Omental fat pad (tissue), 3 donors: ENCODE measurements at regions not wholly inside any gene's neighbourhood (a gene's known extent, or its start where the extent isn't known, plus 50 kb on each side); places are given as distances from the start of the nearest gene placed in this dataset.
A peak's percentile ranks its signal among the peaks of the same experiment; 100 is the strongest.
"Not testable (repeated sequence)": the region's sequence is repeated elsewhere in the genome, so short reads cannot be mapped to it uniquely, and the experiment has no call there.

ENCODE experiments used
- ATAC-seq: fragments of 150-250 bp; one replicate; pipeline ENCODE4 v1.9.1; 2016; ENCODE audit warnings: mild to moderate bottlenecking, moderate library complexity; ENCODE audit not compliant: low FRiP score
- DNase-seq: peaks from one replicate; pipeline ENCODE4 v3.0.0-alpha.2; 2019; ENCODE audit warnings: low spot score
- TF ChIP-seq, protein P1 (sequence below), 3 donors: fragments of 450-650 bp; IDR thresholded peaks; one replicate each; pipeline ENCODE4 v1.5.1; 2016 to 2017; ENCODE audit warnings: antibody characterized with exemption in 3 of 3, mild to moderate bottlenecking in 3 of 3, moderate library complexity in 2 of 3

GRCh38 chr11:69912161-69912910, 93.1 kb upstream of the FGF3 start:
- no peak for ATAC-seq
- TF ChIP-seq, protein P1, sequence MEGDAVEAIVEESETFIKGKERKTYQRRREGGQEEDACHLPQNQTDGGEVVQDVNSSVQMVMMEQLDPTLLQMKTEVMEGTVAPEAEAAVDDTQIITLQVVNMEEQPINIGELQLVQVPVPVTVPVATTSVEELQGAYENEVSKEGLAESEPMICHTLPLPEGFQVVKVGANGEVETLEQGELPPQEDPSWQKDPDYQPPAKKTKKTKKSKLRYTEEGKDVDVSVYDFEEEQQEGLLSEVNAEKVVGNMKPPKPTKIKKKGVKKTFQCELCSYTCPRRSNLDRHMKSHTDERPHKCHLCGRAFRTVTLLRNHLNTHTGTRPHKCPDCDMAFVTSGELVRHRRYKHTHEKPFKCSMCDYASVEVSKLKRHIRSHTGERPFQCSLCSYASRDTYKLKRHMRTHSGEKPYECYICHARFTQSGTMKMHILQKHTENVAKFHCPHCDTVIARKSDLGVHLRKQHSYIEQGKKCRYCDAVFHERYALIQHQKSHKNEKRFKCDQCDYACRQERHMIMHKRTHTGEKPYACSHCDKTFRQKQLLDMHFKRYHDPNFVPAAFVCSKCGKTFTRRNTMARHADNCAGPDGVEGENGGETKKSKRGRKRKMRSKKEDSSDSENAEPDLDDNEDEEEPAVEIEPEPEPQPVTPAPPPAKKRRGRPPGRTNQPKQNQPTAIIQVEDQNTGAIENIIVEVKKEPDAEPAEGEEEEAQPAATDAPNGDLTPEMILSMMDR (IDR thresholded peaks at IDR 0.05) = no peak
- DNase-seq = no peak

GRCh38 chr11:69912911-69913451, 93.8 kb upstream of the FGF3 start:
- DNase-seq = no peak
- ATAC-seq = no peak
- TF ChIP-seq, protein P1 (IDR thresholded peaks at IDR 0.05) = no peak

DNA sequence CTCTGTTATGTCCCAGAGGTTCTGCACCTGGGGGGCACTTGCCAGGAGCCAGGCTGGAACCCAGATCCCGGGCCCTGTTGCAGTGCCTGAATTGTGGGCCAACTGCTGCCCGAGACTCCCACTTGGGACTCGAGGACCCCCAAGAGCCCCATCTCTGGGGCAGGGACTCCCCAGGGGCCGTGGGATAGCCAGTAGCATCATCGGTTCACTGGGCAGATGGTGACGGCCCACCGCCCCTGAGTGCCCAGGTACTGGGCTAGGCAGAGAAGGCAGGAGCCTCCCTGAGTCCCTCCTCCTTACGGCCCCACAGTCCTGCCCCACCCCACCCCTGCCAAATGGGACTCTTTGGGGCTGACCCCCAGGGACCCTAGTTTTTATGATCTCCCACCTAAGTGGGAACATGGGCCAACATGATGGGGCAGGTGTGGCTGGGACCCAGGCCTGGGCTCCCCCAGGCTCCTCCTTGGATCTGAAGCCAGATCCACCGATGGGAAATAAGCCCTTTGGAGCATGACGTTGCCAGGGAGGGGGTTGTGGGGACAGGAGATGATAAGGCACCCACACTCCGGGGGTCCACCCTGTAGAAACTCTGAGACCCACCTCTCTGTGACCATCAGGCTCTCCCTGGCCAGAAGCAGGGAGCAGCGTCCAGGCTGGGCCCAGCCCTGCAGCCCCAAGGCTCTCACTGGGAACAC, 94.5 kb upstream of the FGF3 start:
- TF ChIP-seq, protein P1 (IDR thresholded peaks at IDR 0.05) = no peak
- DNase-seq (no peak), ATAC-seq (no peak)

DNA sequence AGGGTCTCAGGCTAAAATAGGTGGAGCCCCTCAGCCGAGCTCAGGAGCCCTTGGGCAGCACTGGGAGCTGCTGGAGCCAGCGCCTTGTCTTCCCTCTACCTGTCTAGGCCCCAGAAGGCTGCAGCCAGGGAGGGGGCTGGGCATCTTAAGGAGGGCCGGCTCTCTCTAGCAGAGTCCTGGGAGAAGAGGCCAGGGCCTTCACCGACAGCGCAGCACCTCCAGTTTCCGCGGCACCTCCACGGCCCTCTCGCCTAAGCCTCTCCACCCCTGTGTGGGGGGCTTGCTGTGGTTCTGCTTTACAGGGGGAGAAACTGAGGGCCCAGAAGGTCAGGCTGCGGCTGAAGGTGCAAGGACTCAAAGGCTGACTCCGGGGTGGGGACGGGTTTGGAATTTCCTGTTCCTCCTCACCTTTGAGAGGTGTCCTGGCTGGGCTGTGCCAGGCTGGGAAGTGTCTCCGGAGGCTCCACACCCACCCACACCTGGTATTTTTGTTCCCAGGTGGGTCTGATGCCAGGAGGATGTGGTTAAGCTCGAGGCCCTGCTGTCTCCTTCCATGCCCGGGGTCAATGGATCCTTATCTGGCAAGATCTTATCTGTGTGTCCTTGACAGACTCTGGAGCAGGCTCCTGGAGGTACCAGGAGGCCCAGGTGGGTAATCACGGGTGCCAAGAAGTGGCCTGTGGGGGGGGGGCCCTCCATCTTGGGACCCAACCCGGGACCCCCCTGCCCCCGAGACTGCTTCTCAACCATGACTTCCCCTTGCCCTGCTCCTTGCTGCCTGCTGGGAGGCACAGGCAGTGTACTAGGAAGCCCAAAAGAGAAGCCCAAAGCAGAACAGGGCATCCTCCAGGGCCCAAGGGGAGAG, 95.3 kb upstream of the FGF3 start:
- DNase-seq (no peak), ATAC-seq (no peak)
- TF ChIP-seq, protein P1 (IDR thresholded peaks at IDR 0.05) = no peak

GRCh38 chr11:69915151-69915500, 95.9 kb upstream of the FGF3 start:
- DNase-seq (no peak), ATAC-seq (no peak)
- TF ChIP-seq, protein P1 (IDR thresholded peaks at IDR 0.05) = no peak

- peak; percentile 76 for DNase-seq
- TF ChIP-seq, protein P1 (IDR thresholded peaks at IDR 0.05) = peak in 2 of 3 donors; percentile 23 to 69
- ATAC-seq = peak; percentile 36
Measured at GRCh38 chr11:69915501-69916250, 96.5 kb upstream of the FGF3 start.

GRCh38 chr11:69916251-69916649, 97.0 kb upstream of the FGF3 start:
- ATAC-seq, DNase-seq: not testable (repeated sequence)
